Caki2 (cell line): ENCODE measurements at regions not wholly inside any gene's neighbourhood (a gene's known extent, or its start where the extent isn't known, plus 50 kb on each side); places are given as distances from the start of the nearest gene placed in this dataset.
"Not testable (repeated sequence)": the region's sequence is repeated elsewhere in the genome, so short reads cannot be mapped to it uniquely, and the experiment has no call there.

ENCODE experiments used
- DNase-seq: peaks from one replicate; pipeline ENCODE4 v3.0.0-alpha.2; 2015; ENCODE audit warnings: low read depth
- in situ Hi-C: cut with HindIII; loops from 2 replicates; pipeline ENCODE4 v1.10.0; 2016; ENCODE audit warnings: low sequenced_read_pairs, low pct_unique_long_range_greater_than_20kb, mixed read lengths

DNA sequence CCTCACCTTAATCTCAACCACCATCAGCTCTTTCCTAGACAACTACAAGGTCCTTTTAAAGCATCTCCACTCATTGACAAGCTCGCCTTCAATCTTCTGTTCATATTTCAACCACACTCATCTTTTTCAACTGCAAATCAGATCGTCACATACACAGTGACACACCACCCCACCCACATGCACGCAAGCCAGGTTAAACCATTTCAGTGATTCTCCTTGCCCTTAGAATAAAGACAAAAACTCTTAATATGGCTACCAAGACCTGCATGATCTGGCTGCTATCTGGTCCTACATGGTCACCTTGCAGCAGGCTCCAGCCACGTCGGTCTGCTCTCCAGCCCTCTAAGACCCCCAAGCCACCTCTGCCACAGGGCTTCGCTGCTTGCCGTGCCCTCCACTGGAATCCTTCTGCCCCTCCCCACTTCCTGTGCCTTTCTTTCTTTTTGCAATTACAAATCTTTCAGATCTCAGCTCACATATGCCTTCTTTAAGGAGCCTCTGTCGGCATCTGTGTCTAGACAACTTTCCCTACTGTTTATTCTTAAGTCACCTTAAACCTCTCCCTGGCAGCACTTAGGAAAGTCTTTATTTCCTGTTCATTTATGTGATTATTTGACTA lies 507.3 kb upstream of the ARID1B start:
- in situ Hi-C loops, result no loop called here
- DNase-seq, result no peak

- no peak for DNase-seq
- in situ Hi-C loops, result no loop called here
These were observed 508.3 kb upstream of the ARID1B start for GRCh38 chr6:156268849-156269248.

GRCh38 chr6:156262014-156262413 lies 515.2 kb upstream of the ARID1B start:
- no peak for DNase-seq
- in situ Hi-C loops, result no loop called here

DNA sequence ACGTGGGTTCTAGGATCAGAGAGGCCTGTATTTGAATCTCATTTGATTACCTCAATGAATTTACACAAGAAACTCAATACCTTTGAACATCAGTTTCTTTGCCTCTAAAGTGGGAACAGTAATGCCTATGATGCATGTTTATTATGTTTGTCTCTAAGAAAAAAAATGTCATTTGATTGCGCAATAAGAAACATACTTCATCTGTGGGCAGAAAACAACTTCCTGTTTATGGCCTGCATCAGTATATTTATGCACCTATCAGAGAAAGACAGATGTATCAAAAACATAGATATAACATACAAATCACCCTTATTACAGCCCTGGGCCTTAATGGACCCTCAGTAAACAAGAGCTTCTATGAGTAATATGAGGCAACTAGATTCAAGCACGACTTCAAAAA lies 516.4 kb upstream of the ARID1B start:
- no peak for DNase-seq
- in situ Hi-C loops, result no loop called here

DNA sequence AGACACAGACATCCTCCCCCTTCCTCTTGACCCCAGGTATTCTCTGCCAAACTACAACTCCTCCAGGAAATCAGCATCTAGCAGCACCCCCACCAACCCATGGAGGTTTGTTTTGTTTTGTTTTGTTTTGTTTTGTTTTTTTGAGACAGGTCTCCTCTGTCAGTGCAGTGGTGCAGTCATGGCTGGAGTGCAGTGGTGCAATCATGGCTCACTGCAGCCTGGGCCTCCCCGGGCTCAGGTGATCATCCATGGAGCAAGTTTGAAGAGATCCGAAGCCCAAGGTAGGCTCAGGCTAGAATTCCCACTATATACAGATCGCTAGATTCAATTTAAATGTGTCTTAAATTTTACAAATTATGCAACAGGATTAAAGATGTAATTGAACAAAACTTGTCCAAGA lies 518.2 kb upstream of the ARID1B start:
- in situ Hi-C loops, result no loop called here
- no peak for DNase-seq

DNA sequence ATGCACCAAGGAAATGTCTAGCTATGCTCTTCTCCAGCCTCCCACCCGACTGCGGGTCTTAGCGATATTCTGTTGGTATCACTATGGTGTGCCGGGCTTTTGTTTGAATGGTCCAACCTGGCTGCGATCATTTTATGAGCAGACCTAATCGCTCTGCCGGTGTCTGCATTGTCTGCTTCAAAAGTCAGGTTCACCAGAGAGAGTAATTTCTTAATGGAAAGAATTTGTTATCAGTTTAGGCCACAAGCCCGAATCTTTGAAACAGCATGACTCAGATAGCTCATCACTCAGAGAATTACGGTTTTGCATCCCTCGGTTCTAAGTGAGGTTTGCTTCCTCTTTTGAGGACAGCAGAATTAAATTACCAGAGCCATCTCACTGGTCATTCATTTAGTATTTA lies 521.0 kb upstream of the ARID1B start:
- in situ Hi-C loops, result no loop called here
- no peak for DNase-seq

DNA sequence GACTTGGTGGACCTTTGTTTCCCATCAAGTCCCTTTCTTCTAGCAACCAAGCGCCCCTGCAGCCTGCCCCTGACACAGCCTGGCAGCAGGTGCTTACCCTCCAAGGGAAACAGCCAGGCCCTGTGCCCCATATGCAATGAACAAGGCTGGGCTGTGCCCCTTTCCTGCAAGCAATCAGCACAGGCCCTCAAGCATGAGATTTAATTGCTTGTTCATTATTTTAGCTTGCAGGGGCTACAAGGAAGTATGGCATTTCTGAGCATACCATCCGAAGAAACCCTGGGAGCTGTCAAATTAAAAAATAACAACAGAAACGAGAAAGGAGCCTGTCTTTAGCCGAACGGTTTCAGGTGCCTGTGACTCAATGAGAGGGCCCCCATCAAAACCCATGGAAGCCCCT lies 522.9 kb upstream of the ARID1B start:
- in situ Hi-C loops, result no loop called here
- DNase-seq, result no peak

DNA sequence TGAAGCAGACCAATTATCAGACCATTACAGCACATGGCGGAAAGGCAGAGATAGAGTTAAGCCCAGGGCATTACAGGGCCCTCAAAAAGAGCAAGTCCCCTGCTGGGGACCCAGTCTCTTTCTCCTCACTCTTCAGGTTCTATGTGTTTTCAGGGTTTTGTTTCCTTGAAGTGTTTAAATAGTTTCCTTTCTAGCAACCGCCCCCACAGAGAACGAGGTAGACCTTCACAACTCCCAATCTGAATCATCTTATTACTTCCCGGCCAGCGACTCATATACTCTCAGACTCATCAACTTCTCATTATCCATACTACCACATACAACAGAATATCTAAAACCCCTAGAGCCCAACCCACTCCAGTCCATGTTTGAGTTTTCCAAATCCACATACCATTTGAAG lies 526.6 kb upstream of the ARID1B start:
- in situ Hi-C loops, result no loop called here
- no peak for DNase-seq

- no peak for DNase-seq
- in situ Hi-C loops, result no loop called here
These were observed 535.0 kb upstream of the ARID1B start for GRCh38 chr6:156242206-156242605.

DNA sequence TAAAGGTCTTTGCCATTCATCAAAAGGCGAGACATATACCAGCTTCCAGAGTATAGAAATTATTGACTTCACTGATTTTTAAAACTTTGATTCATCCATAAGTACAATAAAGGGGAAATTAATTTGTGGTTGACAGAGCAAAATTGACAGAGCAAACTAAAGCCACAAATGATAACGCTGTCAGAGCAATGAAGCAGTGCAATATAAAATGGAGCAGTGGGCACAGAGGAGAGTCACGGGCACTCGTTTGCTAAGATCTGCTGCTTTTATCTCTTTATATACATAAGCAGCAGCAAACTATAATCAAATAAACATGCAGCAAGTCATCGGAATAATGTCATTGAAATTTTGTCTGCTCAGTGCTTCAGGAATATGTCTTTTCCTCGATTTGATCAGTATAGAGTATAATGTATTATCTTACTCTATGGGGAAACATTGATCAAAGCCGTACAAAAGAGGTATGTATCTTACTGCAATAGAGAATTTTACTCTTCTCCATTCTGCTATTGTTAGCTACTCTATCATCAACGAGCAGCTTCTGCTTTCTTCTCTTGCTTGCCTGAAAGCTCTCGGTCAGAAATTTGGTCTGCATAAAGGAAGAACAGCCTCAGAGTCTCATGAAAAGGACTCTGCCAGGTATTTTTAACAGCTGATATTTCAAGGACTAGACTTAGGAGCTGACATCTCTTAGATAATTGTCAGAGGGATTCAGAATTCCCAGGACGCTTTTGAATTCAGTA lies 546.0 kb upstream of the ARID1B start:
- no peak for DNase-seq
- in situ Hi-C loops, result no loop called here

GRCh38 chr6:156219973-156220372 lies 557.2 kb upstream of the ARID1B start:
- no peak for DNase-seq
- in situ Hi-C loops, result no loop called here

- no peak for DNase-seq
- in situ Hi-C loops, result no loop called here
These were observed 571.5 kb upstream of the ARID1B start for GRCh38 chr6:156205678-156206077.

DNA sequence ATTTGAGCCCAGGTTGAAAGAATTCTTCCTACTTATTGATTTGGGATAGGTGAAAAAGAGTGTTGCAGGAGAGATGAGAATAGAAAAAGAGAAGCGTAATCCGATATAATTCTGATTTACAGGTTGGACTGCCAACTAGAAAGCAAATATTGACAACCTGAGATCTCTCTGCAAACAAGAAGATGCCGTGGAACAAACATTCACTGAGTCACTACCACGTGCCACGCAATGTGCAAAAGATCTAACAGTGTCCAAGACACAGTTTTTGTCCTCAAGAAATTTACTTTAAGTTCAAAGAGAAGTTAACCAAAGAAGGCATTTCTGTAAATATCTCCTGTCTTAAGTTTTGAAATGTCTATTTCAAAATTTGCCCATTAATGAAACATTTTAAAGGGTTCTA lies 578.0 kb upstream of the ARID1B start:
- in situ Hi-C loops, result no loop called here
- DNase-seq, result no peak

DNA sequence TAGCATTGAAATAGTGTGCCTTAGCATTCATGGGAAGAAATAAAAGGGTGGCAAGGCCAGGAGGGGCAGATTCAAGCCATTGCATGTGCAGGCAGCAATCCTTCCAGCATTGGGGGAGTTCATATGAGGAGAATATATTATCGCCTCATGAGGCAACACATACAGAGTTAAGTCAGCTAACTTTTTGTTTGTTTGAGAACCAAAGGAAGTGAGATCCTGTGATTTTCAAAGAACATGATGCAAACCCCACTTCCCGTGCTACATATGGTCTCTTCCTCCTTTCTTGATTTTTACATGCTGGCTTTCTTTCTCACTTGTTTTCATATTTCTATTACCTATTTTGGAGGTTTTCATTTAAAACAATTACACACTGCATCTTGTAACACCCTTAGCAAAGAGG lies 579.7 kb upstream of the ARID1B start:
- in situ Hi-C loops, result no loop called here
- DNase-seq, result no peak

GRCh38 chr6:156194981-156195380 lies 582.2 kb upstream of the ARID1B start:
- DNase-seq, result no peak
- in situ Hi-C loops, result no loop called here

GRCh38 chr6:156193381-156193780 lies 583.8 kb upstream of the ARID1B start:
- in situ Hi-C loops, result no loop called here
- no peak for DNase-seq

GRCh38 chr6:156191895-156192294 lies 585.3 kb upstream of the ARID1B start:
- in situ Hi-C loops, result no loop called here
- no peak for DNase-seq

DNA sequence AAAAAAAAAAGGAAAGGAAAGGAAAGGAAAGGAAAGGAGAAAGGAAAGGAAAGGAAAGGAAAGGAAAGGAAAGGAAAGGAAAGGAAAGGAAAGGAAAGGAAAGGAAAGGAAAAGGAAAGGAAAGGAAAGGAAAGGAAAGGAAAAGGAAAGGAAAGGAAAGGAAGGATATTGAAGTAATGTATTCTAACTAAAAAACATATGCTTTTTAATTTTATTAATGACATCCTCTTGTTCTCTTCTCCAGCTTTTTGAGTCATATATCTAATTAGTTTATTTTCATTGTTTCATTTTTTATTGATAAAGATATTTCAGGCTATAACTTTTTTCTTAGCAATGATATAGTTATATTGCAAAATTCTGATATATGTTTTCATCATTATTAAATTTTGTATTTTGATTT lies 585.8 kb upstream of the ARID1B start:
- in situ Hi-C loops, DNase-seq: not testable (repeated sequence)

GRCh38 chr6:156190270-156190669 lies 586.9 kb upstream of the ARID1B start:
- DNase-seq, result no peak

DNA sequence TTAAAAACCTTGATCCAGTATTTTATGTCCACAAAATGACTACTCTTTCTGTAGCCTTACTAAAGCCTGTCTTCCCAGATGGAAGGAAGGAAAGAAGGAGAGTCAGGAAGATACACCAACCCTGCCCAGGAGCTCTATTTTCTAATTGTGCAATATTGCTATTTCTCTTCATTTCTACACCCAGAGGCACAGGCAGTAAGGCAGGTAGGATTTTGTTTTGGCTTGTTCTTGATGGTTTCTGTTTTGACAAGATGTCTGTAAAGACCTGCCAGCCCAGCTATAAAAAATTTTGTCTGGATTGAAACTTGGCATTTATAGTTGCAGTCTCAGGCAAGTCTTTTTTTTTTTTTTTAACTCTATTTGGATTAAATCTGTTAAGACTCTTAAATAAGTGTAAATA lies 587.5 kb upstream of the ARID1B start:
- in situ Hi-C loops, result no loop called here
- DNase-seq, result no peak

More at GRCh38 chr6:156190270-156190669, 586.9 kb upstream of the ARID1B start:
- in situ Hi-C loops, result no loop called here
